Astrocyte of the hippocampus (primary cell): ENCODE measurements at regions not wholly inside any gene's neighbourhood (a gene's known extent, or its start where the extent isn't known, plus 50 kb on each side); places are given as distances from the start of the nearest gene placed in this dataset.
A peak's percentile ranks its signal among the peaks of the same experiment; 100 is the strongest.
"Not testable (repeated sequence)": the region's sequence is repeated elsewhere in the genome, so short reads cannot be mapped to it uniquely, and the experiment has no call there.

Source experiments
- DNase-seq: peaks from one replicate; pipeline ENCODE4 v3.0.0; 2011; ENCODE audit warnings: low read depth, low spot score

GRCh38 chr9:62874745-62875599 lies 1685.1 kb downstream of the SPATA31A7 start:
- not testable (repeated sequence) for DNase-seq

- DNase-seq: not testable (repeated sequence)
Observed at GRCh38 chr9:62877552-62877951, 1687.7 kb downstream of the SPATA31A7 start.

- DNase-seq: not testable (repeated sequence)
Observed at GRCh38 chr9:62877987-62878386, 1688.2 kb downstream of the SPATA31A7 start.

DNA sequence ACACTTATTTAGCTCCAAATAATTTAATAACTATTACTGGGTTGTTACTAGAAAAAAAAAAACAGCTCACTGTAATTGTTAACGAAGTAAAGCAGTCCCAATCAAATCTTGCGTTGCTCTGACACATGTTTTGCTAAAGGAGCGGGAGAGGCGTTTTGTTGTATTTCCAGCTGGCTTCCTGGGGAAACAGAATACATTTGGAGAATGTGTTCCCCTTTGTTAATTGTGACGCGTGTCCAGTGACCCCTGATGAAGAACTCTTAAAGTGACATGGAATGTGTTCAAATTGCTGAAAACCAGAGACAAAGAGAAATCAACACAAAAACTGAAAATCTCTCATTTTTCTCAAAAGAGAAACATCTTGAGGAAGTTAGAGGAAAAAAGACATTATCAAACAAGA lies 1690.6 kb downstream of the SPATA31A7 start:
- not testable (repeated sequence) for DNase-seq

- DNase-seq: not testable (repeated sequence)
Observed at GRCh38 chr9:62880971-62881370, 1691.1 kb downstream of the SPATA31A7 start.

GRCh38 chr9:62881811-62882210 lies 1692.0 kb downstream of the SPATA31A7 start:
- DNase-seq: not testable (repeated sequence)

GRCh38 chr9:62882717-62883116 lies 1692.9 kb downstream of the SPATA31A7 start:
- DNase-seq: not testable (repeated sequence)

DNA sequence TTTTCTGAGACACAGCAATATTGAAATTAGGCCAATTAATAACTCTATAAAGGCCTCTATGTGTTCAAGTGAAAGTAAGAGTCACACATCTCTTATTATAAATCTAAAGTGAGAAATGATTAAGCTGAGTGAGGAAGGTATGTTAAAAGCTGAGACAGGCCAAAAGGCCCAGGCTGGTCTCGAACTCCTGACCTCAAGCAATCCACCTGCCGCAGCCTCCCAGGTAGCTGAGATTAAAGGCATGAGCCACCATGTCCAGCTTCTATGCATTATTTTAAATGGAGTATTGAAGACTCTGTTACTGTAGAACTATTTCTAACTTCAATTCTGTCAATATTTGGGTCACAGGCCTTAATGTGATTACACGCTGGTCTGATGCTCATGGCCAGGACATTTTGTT lies 1706.9 kb downstream of the SPATA31A7 start:
- DNase-seq: not testable (repeated sequence)

DNA sequence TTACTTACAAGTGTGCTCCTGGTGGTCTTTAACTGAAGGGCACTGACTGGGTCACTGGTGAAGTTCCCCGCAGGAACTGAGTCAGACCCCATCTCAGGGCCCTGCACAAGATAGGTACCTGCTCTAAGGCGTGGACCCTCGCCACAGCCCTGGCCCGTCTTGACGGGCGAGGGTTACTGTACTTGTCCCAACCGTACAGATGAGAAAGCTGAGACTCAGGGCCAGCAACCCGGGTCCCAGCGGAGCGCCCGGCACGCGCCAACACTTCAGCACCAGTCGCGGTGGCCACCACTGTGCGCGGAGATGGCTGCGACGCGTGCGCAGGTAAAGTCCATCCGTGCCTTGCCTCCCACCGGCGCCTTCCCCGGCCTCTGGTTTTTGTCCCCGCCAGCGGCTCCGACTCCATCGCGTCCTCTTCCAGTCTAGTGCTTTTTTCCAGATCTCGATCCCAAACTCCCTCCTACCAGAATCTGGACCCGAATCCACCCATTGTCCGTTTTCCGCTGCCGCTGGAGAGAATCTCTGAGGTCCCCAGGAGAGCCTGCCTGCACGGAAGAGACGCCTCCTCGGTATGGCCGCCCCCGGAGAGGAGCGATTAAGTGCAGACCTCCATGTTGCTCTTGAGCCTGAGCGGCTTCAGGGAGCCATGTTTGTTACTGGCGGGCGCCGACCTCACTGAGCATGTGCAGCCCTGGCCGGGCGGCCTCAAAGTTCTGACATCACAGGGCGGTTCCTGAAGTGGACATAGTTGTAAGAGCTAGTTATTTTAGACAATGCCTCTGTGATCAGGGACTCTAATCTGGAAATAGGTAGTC lies 1707.8 kb downstream of the SPATA31A7 start:
- peak; percentile 68 for DNase-seq

DNA sequence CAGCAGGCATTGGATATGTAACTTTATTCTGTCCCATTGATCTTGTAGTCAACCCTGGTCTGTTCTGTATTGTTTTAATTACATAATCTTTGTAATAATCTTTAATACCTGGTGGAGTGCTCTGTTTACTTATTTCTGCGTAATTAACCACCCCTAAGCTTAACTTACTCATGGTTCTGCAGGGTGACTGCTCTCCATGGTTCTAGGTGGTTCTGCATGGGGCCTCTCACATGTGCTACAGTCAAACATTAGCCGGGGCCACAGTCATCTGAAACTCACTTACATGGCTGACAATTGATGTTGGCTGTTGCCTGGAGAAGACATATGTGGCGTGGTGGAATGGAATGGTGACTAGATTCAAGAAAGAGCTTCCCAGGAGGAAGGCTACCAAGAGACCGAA lies 1709.8 kb downstream of the SPATA31A7 start:
- DNase-seq: not testable (repeated sequence)

- not testable (repeated sequence) for DNase-seq
Observed at GRCh38 chr9:62904061-62904460, 1714.2 kb downstream of the SPATA31A7 start.

- not testable (repeated sequence) for DNase-seq
Observed at GRCh38 chr9:62905722-62906121, 1715.9 kb downstream of the SPATA31A7 start.

- DNase-seq: not testable (repeated sequence)
Observed at GRCh38 chr9:62907866-62908265, 1718.0 kb downstream of the SPATA31A7 start.

DNA sequence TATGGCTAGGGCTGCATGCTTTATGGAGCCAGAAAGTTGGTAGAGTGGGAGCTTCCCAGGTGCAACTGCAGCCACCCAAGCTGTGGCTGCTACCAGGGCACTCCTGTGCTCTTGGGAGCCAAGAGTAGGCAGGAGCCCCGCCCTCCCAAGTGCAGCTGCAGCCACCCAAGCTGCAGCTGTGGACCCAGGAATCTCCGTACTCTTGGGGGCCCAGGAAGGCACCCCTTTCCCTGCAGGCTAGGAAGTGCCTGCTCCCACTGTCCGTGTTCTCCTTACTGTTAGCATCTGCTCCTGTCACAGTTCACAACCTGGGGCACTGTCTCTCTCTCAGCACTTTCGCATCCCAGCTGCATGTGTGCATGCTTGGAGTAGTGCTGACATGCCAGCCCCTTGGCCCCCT lies 1718.4 kb downstream of the SPATA31A7 start:
- not testable (repeated sequence) for DNase-seq

GRCh38 chr9:62909447-62909846 lies 1719.6 kb downstream of the SPATA31A7 start:
- not testable (repeated sequence) for DNase-seq

DNA sequence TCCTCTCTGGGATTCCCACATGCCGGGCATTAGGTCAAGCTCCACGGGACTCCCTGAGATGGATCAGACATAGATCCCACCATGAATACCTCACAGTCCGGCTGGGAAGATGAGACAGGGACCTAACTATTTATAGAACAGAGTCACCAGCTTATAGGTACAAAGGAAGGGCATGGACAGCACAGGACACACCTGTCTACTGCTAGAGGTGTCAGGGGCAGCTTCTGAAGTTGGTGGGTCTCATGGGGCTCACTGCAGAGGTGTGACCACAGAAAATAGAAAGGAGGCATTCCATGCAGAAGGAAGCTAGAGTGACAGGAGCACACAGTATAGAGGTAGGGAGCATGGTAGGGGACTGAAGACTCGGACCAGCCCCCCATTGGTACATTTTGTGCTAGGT lies 1722.4 kb downstream of the SPATA31A7 start:
- not testable (repeated sequence) for DNase-seq

- not testable (repeated sequence) for DNase-seq
Observed at GRCh38 chr9:62915168-62915567, 1725.3 kb downstream of the SPATA31A7 start.

GRCh38 chr9:62915661-62916060 lies 1725.8 kb downstream of the SPATA31A7 start:
- not testable (repeated sequence) for DNase-seq

DNA sequence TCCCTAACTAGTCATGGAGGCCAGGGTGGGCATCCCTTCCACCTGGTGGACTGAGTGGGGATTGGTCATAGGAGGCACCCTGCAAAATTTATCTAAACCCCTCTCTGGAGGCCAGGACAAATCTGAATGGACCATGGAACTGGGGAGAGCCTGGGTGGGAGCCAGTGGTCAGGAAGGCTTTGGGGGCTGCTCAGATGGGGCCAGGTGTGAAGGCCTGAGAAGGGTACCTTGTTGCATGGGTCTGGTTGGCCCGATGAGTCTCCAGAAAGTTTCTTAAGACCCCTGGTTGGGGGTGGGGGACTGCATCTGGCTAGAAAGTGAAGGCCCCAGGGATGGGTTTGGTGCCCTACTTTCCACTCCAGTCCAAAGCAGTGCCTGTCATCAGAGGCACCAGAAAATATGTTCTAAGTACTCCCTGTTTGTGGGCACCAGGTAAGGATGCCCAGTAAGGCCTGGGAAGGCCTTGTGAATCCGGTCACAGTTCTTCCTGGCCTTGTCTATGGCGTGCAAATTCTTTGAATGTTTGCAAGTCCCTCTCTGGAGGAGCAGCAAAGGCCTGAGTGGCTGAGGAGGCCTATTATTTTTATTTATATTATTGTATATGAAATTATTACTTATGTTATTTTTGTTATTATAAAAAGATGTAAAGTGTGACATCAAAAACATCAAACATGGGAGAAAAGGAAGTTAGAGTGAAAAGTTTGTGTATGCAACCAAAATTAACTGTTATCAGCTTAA lies 1729.0 kb downstream of the SPATA31A7 start:
- not testable (repeated sequence) for DNase-seq

DNA sequence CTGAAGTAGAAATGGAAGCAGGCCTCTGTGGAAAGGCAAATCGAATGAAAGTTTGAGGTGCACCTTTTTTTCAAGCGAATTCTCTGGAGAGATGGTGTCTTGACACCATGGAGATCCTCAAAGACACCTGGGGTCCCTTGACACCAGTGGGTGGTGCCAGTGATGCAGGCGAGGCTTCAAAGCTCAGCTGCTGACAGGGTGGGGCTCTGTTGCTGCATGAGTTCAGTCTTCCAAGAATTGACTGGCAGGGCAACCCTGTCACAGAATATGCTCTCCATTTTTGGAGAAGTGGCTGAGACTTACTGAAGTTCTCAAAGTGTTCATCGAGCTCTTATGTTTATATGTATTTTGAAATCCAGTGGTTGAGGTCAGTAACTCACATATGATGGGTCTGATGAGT lies 1741.6 kb downstream of the SPATA31A7 start:
- DNase-seq: not testable (repeated sequence)

GRCh38 chr9:62952840-62953239 lies 1763.0 kb downstream of the SPATA31A7 start:
- not testable (repeated sequence) for DNase-seq
